Kidney tubule cell (primary cell): ENCODE measurements at regions not wholly inside any gene's neighbourhood (a gene's known extent, or its start where the extent isn't known, plus 50 kb on each side); places are given as distances from the start of the nearest gene placed in this dataset.

Experiments used
- DNase-seq: peaks from one replicate; pipeline ENCODE4 v3.0.0-alpha.2; 2018; ENCODE audit warnings: low spot score

GRCh38 chr4:111596491-111596890 lies 548.8 kb upstream of the FAM241A start:
- no peak for DNase-seq

- DNase-seq = no peak
These were observed 543.6 kb upstream of the FAM241A start for GRCh38 chr4:111601671-111602070.

- DNase-seq = no peak
These were observed 542.4 kb upstream of the FAM241A start for GRCh38 chr4:111602848-111603247.

- DNase-seq = no peak
These were observed 540.1 kb upstream of the FAM241A start for GRCh38 chr4:111605111-111605510.

- DNase-seq = no peak
These were observed 534.6 kb upstream of the FAM241A start for GRCh38 chr4:111610681-111611080.

GRCh38 chr4:111618908-111619307 lies 526.3 kb upstream of the FAM241A start:
- DNase-seq = no peak

GRCh38 chr4:111628437-111628836 lies 516.8 kb upstream of the FAM241A start:
- DNase-seq = no peak

- DNase-seq = peak; percentile 25
These were observed 514.5 kb upstream of the FAM241A start for GRCh38 chr4:111630705-111631104.

- DNase-seq = peak; percentile 12
These were observed 513.8 kb upstream of the FAM241A start for GRCh38 chr4:111631215-111631999.

- DNase-seq = no peak
These were observed 512.6 kb upstream of the FAM241A start for GRCh38 chr4:111632641-111633151.

GRCh38 chr4:111633663-111634266 lies 511.5 kb upstream of the FAM241A start:
- DNase-seq = no peak

- DNase-seq = no peak
These were observed 509.6 kb upstream of the FAM241A start for GRCh38 chr4:111635646-111636045.

GRCh38 chr4:111636961-111637585 lies 508.2 kb upstream of the FAM241A start:
- no peak for DNase-seq

GRCh38 chr4:111639120-111639690 lies 506.0 kb upstream of the FAM241A start:
- DNase-seq = no peak

GRCh38 chr4:111639876-111640275 lies 505.4 kb upstream of the FAM241A start:
- peak; percentile 27 for DNase-seq

- DNase-seq = peak; percentile 78
These were observed 503.3 kb upstream of the FAM241A start for GRCh38 chr4:111641813-111642579.

GRCh38 chr4:111648056-111648455 lies 497.2 kb upstream of the FAM241A start:
- no peak for DNase-seq

- no peak for DNase-seq
These were observed 495.9 kb upstream of the FAM241A start for GRCh38 chr4:111649308-111649707.

GRCh38 chr4:111650146-111650545 lies 495.1 kb upstream of the FAM241A start:
- no peak for DNase-seq

- DNase-seq = no peak
These were observed 494.6 kb upstream of the FAM241A start for GRCh38 chr4:111650674-111651086.

GRCh38 chr4:111652236-111652635 lies 493.0 kb upstream of the FAM241A start:
- no peak for DNase-seq

GRCh38 chr4:111652986-111653385 lies 492.3 kb upstream of the FAM241A start:
- no peak for DNase-seq
